Tibial nerve (tissue), 4 donors: ENCODE measurements at regions not wholly inside any gene's neighbourhood (a gene's known extent, or its start where the extent isn't known, plus 50 kb on each side); places are given as distances from the start of the nearest gene placed in this dataset.

ENCODE experiments used
- EP300 ChIP-seq, 2 donors: sonication (generic); formaldehyde crosslinking; IDR thresholded peaks; one replicate each; pipeline ENCODE4 v1.6.1; 2017; ENCODE audit warnings: antibody characterized with exemption in 2 of 2, mild to moderate bottlenecking in 1 of 2
- POLR2A ChIP-seq, 2 donors: fragments of 450-650 bp; IDR thresholded peaks; one replicate each; pipeline ENCODE4 v1.6.1; 2017; ENCODE audit warnings: antibody characterized with exemption in 2 of 2, mild to moderate bottlenecking in 2 of 2, moderate library complexity in 2 of 2
- TF ChIP-seq, protein P1 (sequence below), 5 experiments: fragments of 200-600 bp in 3 of 5; fragments of 450-650 bp in 2 of 5; sonication (generic) in 3 of 5; IDR thresholded peaks; one replicate each; pipeline ENCODE4 v1.5.1; 2016 to 2019; ENCODE audit warnings: antibody characterized with exemption in 5 of 5, mild to moderate bottlenecking in 3 of 5, moderate library complexity in 2 of 5

- TF ChIP-seq, protein P1, sequence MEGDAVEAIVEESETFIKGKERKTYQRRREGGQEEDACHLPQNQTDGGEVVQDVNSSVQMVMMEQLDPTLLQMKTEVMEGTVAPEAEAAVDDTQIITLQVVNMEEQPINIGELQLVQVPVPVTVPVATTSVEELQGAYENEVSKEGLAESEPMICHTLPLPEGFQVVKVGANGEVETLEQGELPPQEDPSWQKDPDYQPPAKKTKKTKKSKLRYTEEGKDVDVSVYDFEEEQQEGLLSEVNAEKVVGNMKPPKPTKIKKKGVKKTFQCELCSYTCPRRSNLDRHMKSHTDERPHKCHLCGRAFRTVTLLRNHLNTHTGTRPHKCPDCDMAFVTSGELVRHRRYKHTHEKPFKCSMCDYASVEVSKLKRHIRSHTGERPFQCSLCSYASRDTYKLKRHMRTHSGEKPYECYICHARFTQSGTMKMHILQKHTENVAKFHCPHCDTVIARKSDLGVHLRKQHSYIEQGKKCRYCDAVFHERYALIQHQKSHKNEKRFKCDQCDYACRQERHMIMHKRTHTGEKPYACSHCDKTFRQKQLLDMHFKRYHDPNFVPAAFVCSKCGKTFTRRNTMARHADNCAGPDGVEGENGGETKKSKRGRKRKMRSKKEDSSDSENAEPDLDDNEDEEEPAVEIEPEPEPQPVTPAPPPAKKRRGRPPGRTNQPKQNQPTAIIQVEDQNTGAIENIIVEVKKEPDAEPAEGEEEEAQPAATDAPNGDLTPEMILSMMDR (IDR thresholded peaks at IDR 0.05), result no peak
- TF ChIP-seq POLR2A (IDR thresholded peaks at IDR 0.05) (no peak), EP300 (IDR thresholded peaks at IDR 0.05) (no peak)
Observed at GRCh38 chr4:152074088-152074437, 313.3 kb upstream of the GATB start.
